Erythroblast (primary cell): ENCODE measurements at regions not wholly inside any gene's neighbourhood (a gene's known extent, or its start where the extent isn't known, plus 50 kb on each side); places are given as distances from the start of the nearest gene placed in this dataset.

ENCODE experiments used
- GATA1 ChIP-seq: IDR thresholded peaks from 2 replicates; pipeline ENCODE4 v1.6.1; 2011; ENCODE audit warnings: low read depth, mild to moderate bottlenecking, control low read depth, low read length, moderate library complexity
- POLR2A ChIP-seq: IDR thresholded peaks from 2 replicates; pipeline ENCODE4 v1.6.1; 2011; ENCODE audit warnings: mild to moderate bottlenecking, low read length

DNA sequence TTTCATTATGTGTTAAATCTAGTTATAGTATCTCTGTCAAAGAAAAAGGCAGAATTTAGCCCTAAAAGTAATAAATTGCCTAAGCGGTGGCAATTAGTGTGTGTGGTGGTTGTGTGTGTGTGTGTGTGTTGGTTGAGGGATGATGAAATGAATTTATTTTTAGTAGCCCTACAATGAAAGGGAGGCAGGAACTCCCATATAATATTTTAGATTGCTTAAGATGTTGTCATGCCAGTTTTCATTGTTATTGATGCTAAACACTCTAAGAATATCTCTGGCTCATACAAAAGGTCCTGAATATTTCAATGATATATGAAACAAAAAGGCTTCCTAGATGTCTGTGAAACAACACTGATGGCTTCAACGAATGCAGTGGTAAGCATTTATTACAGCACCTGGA is 140.6 kb upstream of the TBC1D5 start:
- TF ChIP-seq GATA1 (no peak), POLR2A (no peak)
